SK-N-SH (cell line): ENCODE measurements at regions not wholly inside any gene's neighbourhood (a gene's known extent, or its start where the extent isn't known, plus 50 kb on each side); places are given as distances from the start of the nearest gene placed in this dataset.

ENCODE experiments used
- CTCF ChIA-PET: fragments of 300-600, 350-600 bp; formaldehyde crosslinking; extraction: SDS; loops from one replicate; lab custom pipeline; 2021; lab: Yijun Ruan, JAX
- POLR2A ChIA-PET: fragments of 350-600 bp; sonication (Branson Sonifier 250); formaldehyde crosslinking; extraction: SDS; loops from one replicate; lab custom pipeline; 2020; ENCODE audit warnings: antibody characterized with exemption, inconsistent platforms; lab: Yijun Ruan, JAX
- DNase-seq: peaks from one replicate; pipeline ENCODE4 v3.0.0; 2012
- H2AFZ ChIP-seq: fragments of 200-600 bp; sonication (generic); 2 replicates; pipeline ENCODE4 v1.8.1; 2016; ENCODE audit warnings: antibody characterized with exemption, mild to moderate bottlenecking, low read depth
- H3F3A ChIP-seq: fragments of 200-600 bp; sonication (generic); replicated peaks from 2 replicates; pipeline ENCODE3; 2016; ENCODE audit warnings: antibody characterized with exemption, mild to moderate bottlenecking; ENCODE audit not compliant: insufficient read depth
- H3K27ac ChIP-seq, 2 experiments: fragments of 200-500 bp in 1 of 2; fragments of 200-600 bp in 1 of 2; sonication (Bioruptor generic) in 1 of 2; sonication (generic), shearing (Covaris generic) in 1 of 2; 2 replicates each; pipeline versions ENCODE4 v1.5.1 to v1.6.1; 2014 to 2016; ENCODE audit warnings: low read depth in 2 of 2, inconsistent platforms in 1 of 2, low read length in 1 of 2, mild to moderate bottlenecking in 1 of 2, mixed read lengths in 1 of 2
- H3K27me3 ChIP-seq: fragments of 200-600 bp; sonication (generic), shearing (Covaris generic); 2 replicates; pipeline ENCODE4 v1.6.1; 2016; ENCODE audit warnings: mixed run types; ENCODE audit not compliant: insufficient read depth
- H3K36me3 ChIP-seq, 2 experiments: fragments of 200-500 bp in 1 of 2; fragments of 200-600 bp in 1 of 2; sonication (Bioruptor generic) in 1 of 2; sonication (generic) in 1 of 2; replicated peaks in 1 of 2; 2 replicates each; pipeline versions ENCODE3 to v1.5.1; 2014 to 2016; ENCODE audit warnings: low read length in 1 of 2, mild to moderate bottlenecking in 1 of 2; ENCODE audit not compliant: insufficient read depth in 2 of 2, control insufficient read depth in 1 of 2
- H3K4me1 ChIP-seq, 2 experiments: fragments of 200-500 bp in 1 of 2; fragments of 200-600 bp in 1 of 2; sonication (Bioruptor generic) in 1 of 2; sonication (generic), shearing (Covaris generic) in 1 of 2; 2 replicates each; pipeline versions ENCODE4 v1.5.1 to v1.6.1; 2014 to 2016; ENCODE audit warnings: low read depth in 1 of 2, low read length in 1 of 2, mixed run types in 1 of 2; ENCODE audit not compliant: insufficient read depth in 2 of 2, control insufficient read depth in 1 of 2
- H3K4me2 ChIP-seq: fragments of 200-600 bp; sonication (generic), shearing (Covaris generic); 2 replicates; pipeline ENCODE4 v1.6.1; 2017; ENCODE audit warnings: mixed run types
- H3K4me3 ChIP-seq, 2 experiments: fragments of 200-500 bp in 1 of 2; fragments of 200-600 bp in 1 of 2; sonication (Bioruptor generic) in 1 of 2; sonication (generic), shearing (Covaris generic) in 1 of 2; 2 replicates each; pipeline versions ENCODE4 v1.5.1 to v1.8.1; 2014 to 2016; ENCODE audit warnings: low read depth in 2 of 2, inconsistent platforms in 1 of 2, low read length in 1 of 2, mild to moderate bottlenecking in 1 of 2, mixed read lengths in 1 of 2, moderate library complexity in 1 of 2
- H3K79me2 ChIP-seq: fragments of 200-600 bp; sonication (generic); 2 replicates; pipeline ENCODE4 v1.8.1; 2017; ENCODE audit warnings: mild to moderate bottlenecking; ENCODE audit not compliant: insufficient read depth
- H3K9ac ChIP-seq: fragments of 200-600 bp; sonication (generic); 2 replicates; pipeline ENCODE4 v1.6.1; 2017; ENCODE audit warnings: mixed run types
- H3K9me2 ChIP-seq: fragments of 200-600 bp; sonication (generic); 2 replicates; pipeline ENCODE4 v1.6.1; 2017; ENCODE audit warnings: mixed run types
- H3K9me3 ChIP-seq: fragments of 200-600 bp; sonication (generic); 2 replicates; pipeline ENCODE4 v1.6.1; 2017; ENCODE audit warnings: mixed run types, mild to moderate bottlenecking, moderate library complexity
- H4K20me1 ChIP-seq: fragments of 200-600 bp; sonication (generic); 2 replicates; pipeline ENCODE4 v1.6.1; 2017; ENCODE audit warnings: mild to moderate bottlenecking, mixed run types; ENCODE audit not compliant: insufficient read depth
- CTCF ChIP-seq: fragments of 200-600 bp; sonication (generic); IDR thresholded peaks from 2 replicates; pipeline ENCODE4 v1.6.1; 2017; ENCODE audit warnings: antibody characterized with exemption, mild to moderate bottlenecking, moderate library complexity
- ELF1 ChIP-seq: IDR thresholded peaks from 2 replicates; pipeline ENCODE4 v1.4.0; 2012
- EZH2phosphoT487 ChIP-seq: fragments of 200-600 bp; sonication (generic); IDR thresholded peaks from 2 replicates; pipeline ENCODE4 v1.6.1; 2017; ENCODE audit warnings: low read depth, mixed run types, mild to moderate bottlenecking, antibody characterized with exemption, moderate library complexity, borderline replicate concordance
- FOSL2 ChIP-seq: IDR thresholded peaks from 2 replicates; pipeline ENCODE4 v1.4.0; 2012; ENCODE audit warnings: low read depth, mild to moderate bottlenecking, moderate library complexity, borderline replicate concordance
- FOXJ3 ChIP-seq: sonication (generic); formaldehyde crosslinking; IDR thresholded peaks from 2 replicates; pipeline ENCODE4 v1.5.1; 2020; ENCODE audit warnings: mild to moderate bottlenecking, missing genetic modification reagents
- FOXM1 ChIP-seq: IDR thresholded peaks from 2 replicates; pipeline ENCODE4 v1.4.0; 2012; ENCODE audit warnings: low read depth, mild to moderate bottlenecking
- GABPA ChIP-seq: IDR thresholded peaks from 2 replicates; pipeline ENCODE4 v1.4.0; 2012; ENCODE audit warnings: low read depth, mild to moderate bottlenecking
- MXI1 ChIP-seq: IDR thresholded peaks from 2 replicates; pipeline ENCODE4 v1.6.1; 2012; ENCODE audit warnings: mild to moderate bottlenecking, low read depth, low read length, improper control_type of control experiment
- NFIC ChIP-seq: IDR thresholded peaks from 2 replicates; pipeline ENCODE4 v1.4.0; 2012; ENCODE audit warnings: borderline replicate concordance
- PBX3 ChIP-seq: IDR thresholded peaks from 2 replicates; pipeline ENCODE4; 2012
- POLR2AphosphoS5 ChIP-seq: IDR thresholded peaks from 2 replicates; pipeline ENCODE4 v1.6.1; 2012; ENCODE audit warnings: low read depth, low read length
- REST ChIP-seq: IDR thresholded peaks from 2 replicates; pipeline ENCODE4 v1.6.1; 2012; ENCODE audit warnings: mild to moderate bottlenecking, low read depth, low read length, moderate library complexity
- RFX5 ChIP-seq: IDR thresholded peaks from 2 replicates; pipeline ENCODE4 v1.6.1; 2012; ENCODE audit warnings: mild to moderate bottlenecking, improper control_type of control experiment, low read length
- RXRA ChIP-seq: IDR thresholded peaks from 2 replicates; pipeline ENCODE4 v1.4.0; 2012; ENCODE audit warnings: low read depth, mild to moderate bottlenecking, borderline replicate concordance
- TCF12 ChIP-seq: IDR thresholded peaks from 2 replicates; pipeline ENCODE4 v1.4.0; 2012
- YY1 ChIP-seq: IDR thresholded peaks from 2 replicates; pipeline ENCODE4 v1.4.0; 2012; ENCODE audit warnings: low read depth, mild to moderate bottlenecking
- WGBS: methylation state at CpG from one replicate; pipeline ENCODE4 v1.1.6; 2017; ENCODE audit warnings: low lambda C conversion rate; 5-methylcytosine and 5-hydroxymethylcytosine counted together
- TF ChIP-seq, protein P1 (sequence below): IDR thresholded peaks from 2 replicates; pipeline ENCODE4 v1.4.0; 2012; ENCODE audit warnings: low read depth, borderline replicate concordance

GRCh38 chr2:19841918-19842693 lies 59.7 kb downstream of the TTC32 start:
- ChIA-PET CTCF (interaction anchor here (2.3 to 2.5 kb wide), 2 partner anchors 12 to 21 kb away, joined by 5 to 8 read pairs; no protein-coding TSS in a partner anchor), POLR2A (no interaction called here)
- Histone ChIP-seq H3K4me1 (no peaks in the 10 kb centered on the region; a peak in 1 of 4 replicates), H3K4me3 (no peak overlapping the region), H3K9me3 (no peaks in the 10 kb centered on the region), H3K36me3 (no peaks in the 10 kb centered on the region), H2AFZ (no peak overlapping the region), H3K9ac (no peak overlapping the region), H3K9me2 (no peaks in the 10 kb centered on the region), H3K79me2 (no peaks in the 10 kb centered on the region), H3K27me3 (peaks cover 66% of the 10 kb centered on the region; the same call in 1 of the 2 replicates), H3F3A (no peaks in the 10 kb centered on the region), H4K20me1 (no peaks in the 10 kb centered on the region), H3K4me2 (no peak overlapping the region), H3K27ac (no peak overlapping the region)
- no peak for DNase-seq
- WGBS = 32% methylated on average over 9 of the region's 9 CpGs
- no peak for TF ChIP-seq FOXJ3 (CRISPR knock-in tag)
- no peak for TF ChIP-seq MXI1
- no peak for TF ChIP-seq EZH2phosphoT487
- TF ChIP-seq RXRA = no peak
- TF ChIP-seq FOXM1 = no peak
- TF ChIP-seq RFX5 = no peak
- TF ChIP-seq TCF12 = no peak
- TF ChIP-seq PBX3 = no peak
- TF ChIP-seq FOSL2 = no peak
- no peak for TF ChIP-seq CTCF
- no peak for TF ChIP-seq ELF1
- TF ChIP-seq, protein P1, sequence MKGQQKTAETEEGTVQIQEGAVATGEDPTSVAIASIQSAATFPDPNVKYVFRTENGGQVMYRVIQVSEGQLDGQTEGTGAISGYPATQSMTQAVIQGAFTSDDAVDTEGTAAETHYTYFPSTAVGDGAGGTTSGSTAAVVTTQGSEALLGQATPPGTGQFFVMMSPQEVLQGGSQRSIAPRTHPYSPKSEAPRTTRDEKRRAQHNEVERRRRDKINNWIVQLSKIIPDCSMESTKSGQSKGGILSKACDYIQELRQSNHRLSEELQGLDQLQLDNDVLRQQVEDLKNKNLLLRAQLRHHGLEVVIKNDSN = no peak
- TF ChIP-seq YY1 = no peak
- TF ChIP-seq NFIC = no peak
- no peak for TF ChIP-seq GABPA
- TF ChIP-seq REST = no peak
- no peak for TF ChIP-seq POLR2AphosphoS5
